ENCODE measurements at regions not wholly inside any gene's neighbourhood (a gene's known extent, or its start where the extent isn't known, plus 50 kb on each side); places are given as distances from the start of the nearest gene placed in this dataset.

DNA sequence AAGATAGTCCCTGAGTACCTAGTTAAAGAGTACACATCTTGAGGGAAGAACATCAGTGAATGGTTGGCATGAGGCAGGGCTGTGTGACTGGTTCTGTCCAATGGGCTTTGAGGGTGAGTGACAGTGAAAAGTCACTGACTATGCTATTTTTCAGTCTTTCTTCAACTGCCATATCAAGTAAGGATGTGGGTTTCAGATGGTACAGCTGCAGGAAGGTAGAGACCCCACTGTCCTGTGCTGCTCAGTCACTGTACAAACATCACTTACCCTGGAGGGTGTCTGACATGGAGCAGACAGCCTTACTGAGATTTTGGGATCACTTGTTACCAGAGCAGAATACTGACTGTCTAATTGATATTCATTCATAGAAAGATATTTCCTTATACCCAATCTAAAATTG, 115.3 kb upstream of the ASCC3 start:
- no peaks in the 10 kb centered on the region for H3K4me1 ChIP-seq (ENCODE audit: insufficient read depth, low read length)
- no peaks in the 10 kb centered on the region for H3K9me3 ChIP-seq (ENCODE audit: low read length)
- BruUV-seq (replicated peaks), result no TSS peak
- intact Hi-C loops (cut with micrococcal nuclease; ENCODE audit: unreplicated experiment), result no loop called here
- H3K27ac ChIP-seq (ENCODE audit: extremely low read length, insufficient read depth, low read length), result no peak overlapping the region
- H3K9ac ChIP-seq (ENCODE audit: insufficient read depth, low read depth, low read length), result no peak overlapping the region
- no peaks in the 10 kb centered on the region for H4K20me1 ChIP-seq (ENCODE audit: insufficient read depth, low read length)
- CTCF ChIA-PET (ENCODE audit: low intra/inter-chr PET ratio, low total read pairs), result no interaction called here
- DNase-seq (ENCODE audit: low spot score), result no peak
- no peak overlapping the region for H2AFZ ChIP-seq (ENCODE audit: low read length)
- no peak for ATAC-seq
- FAIRE-seq, result no peak
- H3K79me2 ChIP-seq (ENCODE audit: insufficient read depth, low read length), result no peaks in the 10 kb centered on the region
- no peaks in the 10 kb centered on the region for H3K36me3 ChIP-seq (replicated peaks in 1 of 2; ENCODE audit: control insufficient read depth in 1 of 2, insufficient read depth in 2 of 2, low read length in 2 of 2)
- no peak overlapping the region for H3K4me2 ChIP-seq (ENCODE audit: low read depth, low read length)
- in situ Hi-C loops (cut with HindIII; ENCODE audit: extremely low pct_ligation_motif_present, low pct_unique_long_range_greater_than_20kb), result no loop called here
- no peak overlapping the region for H3K4me3 ChIP-seq (replicated peaks in 1 of 3; ENCODE audit: insufficient read depth in 1 of 3, low read depth in 2 of 3, low read length in 3 of 3)
- TF ChIP-seq SP2 (CRISPR knock-in tag; IDR thresholded peaks at IDR 0.05) (no peak), JDP2 (CRISPR knock-in tag; IDR thresholded peaks at IDR 0.05; ENCODE audit: borderline replicate concordance) (no peak), CBX2 (IDR thresholded peaks at IDR 0.05; ENCODE audit: low read depth, low read length) (no peak), CBX2 (CRISPR knock-in tag; IDR thresholded peaks at IDR 0.05; ENCODE audit: low read depth) (no peak), PLRG1 (conservative IDR thresholded peaks at IDR 0.05) (no peak), TSC22D2 (CRISPR knock-in tag; IDR thresholded peaks at IDR 0.05; ENCODE audit: borderline replicate concordance) (no peak), CHD2 (IDR thresholded peaks at IDR 0.05; ENCODE audit: low read depth, low read length) (no peak), ARNT (IDR thresholded peaks at IDR 0.05) (no peak), ZBTB8A (CRISPR knock-in tag; IDR thresholded peaks at IDR 0.05; ENCODE audit: borderline replicate concordance, low read depth) (no peak), ZNF468 (CRISPR knock-in tag; IDR thresholded peaks at IDR 0.05) (no peak), ZBTB7A (CRISPR knock-in tag; IDR thresholded peaks at IDR 0.05) (no peak), MIER2 (CRISPR knock-in tag; IDR thresholded peaks at IDR 0.05) (no peak), HDAC6 (IDR thresholded peaks at IDR 0.05; ENCODE audit: low read depth, low read length) (no peak)
- TF ChIP-seq, protein P1, sequence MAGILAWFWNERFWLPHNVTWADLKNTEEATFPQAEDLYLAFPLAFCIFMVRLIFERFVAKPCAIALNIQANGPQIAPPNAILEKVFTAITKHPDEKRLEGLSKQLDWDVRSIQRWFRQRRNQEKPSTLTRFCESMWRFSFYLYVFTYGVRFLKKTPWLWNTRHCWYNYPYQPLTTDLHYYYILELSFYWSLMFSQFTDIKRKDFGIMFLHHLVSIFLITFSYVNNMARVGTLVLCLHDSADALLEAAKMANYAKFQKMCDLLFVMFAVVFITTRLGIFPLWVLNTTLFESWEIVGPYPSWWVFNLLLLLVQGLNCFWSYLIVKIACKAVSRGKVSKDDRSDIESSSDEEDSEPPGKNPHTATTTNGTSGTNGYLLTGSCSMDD (CRISPR knock-in tag; IDR thresholded peaks at IDR 0.05), result no peak
- H3K27me3 ChIP-seq (ENCODE audit: control insufficient read depth in 1 of 2, insufficient read depth in 2 of 2, low read length in 2 of 2), result no peaks in the 10 kb centered on the region
- POLR2A ChIA-PET, result no interaction called here
